ENCODE measurements at regions not wholly inside any gene's neighbourhood (a gene's known extent, or its start where the extent isn't known, plus 50 kb on each side); places are given as distances from the start of the nearest gene placed in this dataset.
"Not testable (repeated sequence)": the region's sequence is repeated elsewhere in the genome, so short reads cannot be mapped to it uniquely, and the experiment has no call there.

DNA sequence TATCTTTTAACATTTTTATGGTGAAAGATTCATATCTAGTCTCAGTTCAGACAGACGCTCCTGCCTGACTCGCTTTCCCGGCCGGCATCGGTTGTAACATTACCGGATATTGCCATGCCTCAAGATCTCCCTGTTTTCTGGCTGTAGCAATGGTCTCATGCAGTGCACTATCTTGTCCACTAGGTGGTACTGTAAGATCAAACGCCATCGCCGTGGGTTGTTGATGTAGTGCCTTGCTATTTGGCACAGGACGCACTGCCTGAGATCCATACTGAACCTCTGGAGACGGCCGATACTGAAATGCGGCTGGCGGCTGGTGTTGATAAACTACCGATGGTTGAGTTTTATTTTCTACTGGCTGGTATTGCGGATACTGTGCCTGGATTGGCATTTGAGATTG, 75.9 kb upstream of the ZNF195 start:
- not testable (repeated sequence) for H3K27ac ChIP-seq; H3K9me3 ChIP-seq; H3K4me1 ChIP-seq (ENCODE audit: control insufficient read depth in 1 of 2, insufficient read depth in 1 of 2, low read depth in 1 of 2, low read length in 1 of 2); H3K36me3 ChIP-seq; H3K4me3 ChIP-seq (ENCODE audit: low read depth in 1 of 2, low read length in 1 of 2)
- peaks cover 35% of the 10 kb centered on the region for H3K27me3 ChIP-seq
- TF ChIP-seq, protein P1, sequence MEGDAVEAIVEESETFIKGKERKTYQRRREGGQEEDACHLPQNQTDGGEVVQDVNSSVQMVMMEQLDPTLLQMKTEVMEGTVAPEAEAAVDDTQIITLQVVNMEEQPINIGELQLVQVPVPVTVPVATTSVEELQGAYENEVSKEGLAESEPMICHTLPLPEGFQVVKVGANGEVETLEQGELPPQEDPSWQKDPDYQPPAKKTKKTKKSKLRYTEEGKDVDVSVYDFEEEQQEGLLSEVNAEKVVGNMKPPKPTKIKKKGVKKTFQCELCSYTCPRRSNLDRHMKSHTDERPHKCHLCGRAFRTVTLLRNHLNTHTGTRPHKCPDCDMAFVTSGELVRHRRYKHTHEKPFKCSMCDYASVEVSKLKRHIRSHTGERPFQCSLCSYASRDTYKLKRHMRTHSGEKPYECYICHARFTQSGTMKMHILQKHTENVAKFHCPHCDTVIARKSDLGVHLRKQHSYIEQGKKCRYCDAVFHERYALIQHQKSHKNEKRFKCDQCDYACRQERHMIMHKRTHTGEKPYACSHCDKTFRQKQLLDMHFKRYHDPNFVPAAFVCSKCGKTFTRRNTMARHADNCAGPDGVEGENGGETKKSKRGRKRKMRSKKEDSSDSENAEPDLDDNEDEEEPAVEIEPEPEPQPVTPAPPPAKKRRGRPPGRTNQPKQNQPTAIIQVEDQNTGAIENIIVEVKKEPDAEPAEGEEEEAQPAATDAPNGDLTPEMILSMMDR (IDR thresholded peaks at IDR 0.05): peak; percentile 70

DNA sequence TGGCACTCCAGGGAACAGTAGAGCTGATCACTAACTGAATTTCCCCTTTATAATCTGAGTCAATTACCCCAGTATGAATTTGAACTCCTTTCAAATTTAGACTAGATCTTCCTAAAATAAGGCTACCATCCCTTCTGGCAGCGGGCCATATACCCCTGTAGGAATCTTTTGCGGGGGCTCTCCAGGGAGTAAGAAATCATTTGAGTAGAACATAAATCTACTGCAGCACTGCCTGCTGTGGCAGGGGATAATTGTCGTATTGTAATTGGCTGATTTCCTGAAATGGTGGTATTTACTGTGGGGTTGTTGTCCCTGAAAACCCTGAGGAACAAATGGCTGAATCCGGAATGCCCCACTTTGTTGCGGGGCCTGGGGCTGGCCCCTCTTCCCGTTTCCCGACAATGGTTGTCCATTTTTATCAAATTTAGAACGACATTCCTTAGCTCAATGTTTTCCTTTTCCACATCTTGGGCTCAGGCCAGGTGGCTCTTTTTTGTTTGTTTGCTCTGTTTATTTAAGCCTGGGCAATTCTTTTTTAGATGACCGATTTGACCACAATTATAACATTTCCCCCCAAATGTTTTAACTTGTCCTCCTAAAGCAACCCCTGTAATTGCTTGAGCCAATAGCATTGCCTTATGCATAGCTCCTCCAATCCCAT, 74.8 kb upstream of the ZNF195 start:
- H3K27ac ChIP-seq; H3K4me3 ChIP-seq (ENCODE audit: low read depth in 1 of 2, low read length in 1 of 2); H3K36me3 ChIP-seq; H3K9me3 ChIP-seq; H3K4me1 ChIP-seq (ENCODE audit: control insufficient read depth in 1 of 2, insufficient read depth in 1 of 2, low read depth in 1 of 2, low read length in 1 of 2): not testable (repeated sequence)
- H3K27me3 ChIP-seq: peaks cover 35% of the 10 kb centered on the region

DNA sequence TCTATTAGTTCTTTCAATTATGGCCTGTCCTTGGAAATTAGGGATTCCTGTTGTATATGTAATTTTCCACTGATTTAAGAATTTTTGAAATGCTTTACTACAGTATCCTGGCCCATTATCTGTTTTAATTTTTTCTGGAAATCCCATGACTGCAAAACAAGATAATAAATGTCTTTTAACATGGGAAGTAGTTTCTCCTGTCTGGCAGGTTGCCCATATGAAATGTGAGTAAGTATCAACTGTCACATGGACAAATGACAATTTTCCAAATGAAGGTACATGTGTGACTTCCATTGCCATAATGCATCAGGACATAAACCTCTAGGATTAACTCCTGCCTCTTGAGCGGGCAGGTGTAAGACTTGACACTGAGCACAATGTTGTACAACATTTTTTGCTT, 71.9 kb upstream of the ZNF195 start:
- not testable (repeated sequence) for H3K36me3 ChIP-seq

DNA sequence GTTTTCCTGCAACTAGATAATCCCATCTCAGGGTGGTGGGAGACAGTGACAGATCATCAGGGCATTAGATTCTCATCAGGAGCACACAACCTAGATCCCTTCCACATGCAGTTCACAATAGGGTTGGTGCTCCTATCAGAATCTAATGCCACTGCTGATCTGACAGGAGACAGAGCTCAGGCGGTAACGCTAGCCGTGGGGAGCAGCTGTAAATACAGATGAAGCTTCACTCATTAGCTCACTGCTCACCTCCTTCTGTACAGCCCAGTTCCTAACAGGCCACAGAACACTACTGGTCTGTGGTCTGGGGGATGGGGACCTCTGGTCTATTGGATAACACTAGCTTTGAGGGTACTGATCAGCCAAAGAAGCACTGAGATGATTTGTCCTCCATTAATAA, 66.6 kb upstream of the ZNF195 start:
- H3K4me3 ChIP-seq (ENCODE audit: low read depth in 1 of 2, low read length in 1 of 2); H3K9me3 ChIP-seq; H3K4me1 ChIP-seq (ENCODE audit: control insufficient read depth in 1 of 2, insufficient read depth in 1 of 2, low read depth in 1 of 2, low read length in 1 of 2); H3K27ac ChIP-seq; H3K36me3 ChIP-seq: not testable (repeated sequence)
- peaks cover 35% of the 10 kb centered on the region for H3K27me3 ChIP-seq

More for the DNA sequence above, 71.9 kb upstream of the ZNF195 start:
- H3K4me3 ChIP-seq (ENCODE audit: low read depth in 1 of 2, low read length in 1 of 2); H3K27ac ChIP-seq; H3K4me1 ChIP-seq (ENCODE audit: control insufficient read depth in 1 of 2, insufficient read depth in 1 of 2, low read depth in 1 of 2, low read length in 1 of 2); H3K9me3 ChIP-seq: not testable (repeated sequence)
- peaks cover 28% of the 10 kb centered on the region for H3K27me3 ChIP-seq

DNA sequence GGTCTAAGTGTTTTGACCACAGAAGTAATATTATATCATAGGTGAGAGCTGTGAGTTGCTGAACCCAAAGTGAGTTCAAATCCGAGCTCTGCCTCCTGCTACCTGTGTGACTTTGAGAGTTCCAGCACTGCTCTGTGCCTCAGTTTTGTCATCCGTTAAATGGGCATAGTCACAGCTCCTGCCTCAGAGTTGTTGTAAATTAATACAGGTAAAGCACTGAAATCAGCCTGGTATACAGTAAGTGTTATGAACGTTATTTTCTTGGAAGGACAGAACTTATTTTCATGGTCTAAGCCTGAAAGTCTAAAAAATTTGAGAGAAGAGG, 65.4 kb upstream of the ZNF195 start:
- H3K9me3 ChIP-seq; H3K4me3 ChIP-seq (ENCODE audit: low read depth in 1 of 2, low read length in 1 of 2); H3K4me1 ChIP-seq (ENCODE audit: control insufficient read depth in 1 of 2, insufficient read depth in 1 of 2, low read depth in 1 of 2, low read length in 1 of 2); H3K27ac ChIP-seq; H3K36me3 ChIP-seq: not testable (repeated sequence)
- peaks cover 38% of the 10 kb centered on the region for H3K27me3 ChIP-seq

DNA sequence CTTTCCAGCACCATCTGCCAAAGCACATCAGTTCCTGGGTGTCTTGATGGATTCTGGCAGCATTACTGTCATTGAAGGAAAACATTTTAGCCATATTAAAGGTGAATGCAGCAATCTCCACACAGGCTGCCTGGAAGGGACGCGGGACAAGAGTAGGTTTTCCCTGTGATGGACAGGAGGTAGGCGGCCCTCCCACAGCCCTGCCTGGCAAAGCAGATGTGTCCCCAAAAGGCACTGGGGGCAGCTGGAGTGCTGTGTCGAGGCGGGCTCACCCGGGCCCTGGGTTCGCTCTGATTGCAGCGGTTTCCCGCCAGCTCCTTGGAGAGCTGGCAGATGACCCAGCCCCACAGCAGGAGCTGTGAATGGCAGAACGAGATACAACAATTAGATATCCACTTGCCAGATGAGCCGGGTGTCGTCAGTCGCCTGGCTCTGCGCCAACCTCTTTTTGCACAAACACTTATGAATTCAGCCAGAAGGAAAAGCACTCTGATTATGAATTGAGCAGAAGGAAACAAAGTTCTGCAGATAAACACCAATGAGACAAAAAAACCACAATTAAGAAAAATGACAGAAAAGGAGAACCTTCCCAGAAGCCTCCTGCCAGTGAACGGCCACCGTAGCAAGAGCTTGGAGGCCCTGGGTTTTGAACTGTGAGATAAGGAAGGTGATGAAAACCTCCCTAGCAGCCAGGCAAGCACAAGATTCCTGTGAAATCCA, 64.9 kb upstream of the ZNF195 start:
- not testable (repeated sequence) for H3K36me3 ChIP-seq; H3K9me3 ChIP-seq; H3K4me3 ChIP-seq (ENCODE audit: low read depth in 1 of 2, low read length in 1 of 2); H3K27ac ChIP-seq; H3K4me1 ChIP-seq (ENCODE audit: control insufficient read depth in 1 of 2, insufficient read depth in 1 of 2, low read depth in 1 of 2, low read length in 1 of 2)
- peaks cover 42% of the 10 kb centered on the region for H3K27me3 ChIP-seq

DNA sequence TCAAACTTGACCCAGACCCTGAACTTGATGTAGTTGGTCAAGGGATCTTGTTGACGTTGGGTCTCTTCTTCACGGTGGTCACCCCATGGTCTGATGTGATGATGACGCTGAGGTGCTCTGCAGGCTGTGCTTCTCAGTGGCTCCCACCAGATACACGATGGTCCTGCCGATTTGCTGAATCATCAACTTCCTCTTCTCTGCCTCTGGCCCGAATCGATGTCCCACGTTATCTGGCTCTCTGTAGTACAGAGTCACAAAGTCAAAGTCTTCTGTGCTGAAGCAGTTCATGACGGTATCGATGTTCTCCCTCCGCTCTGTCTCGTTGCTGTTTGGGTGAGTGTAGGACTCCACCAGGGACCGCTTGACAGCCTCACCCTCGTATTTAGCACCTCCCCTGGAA, 58.5 kb upstream of the ZNF195 start:
- H3K4me1 ChIP-seq (ENCODE audit: control insufficient read depth in 1 of 2, insufficient read depth in 1 of 2, low read depth in 1 of 2, low read length in 1 of 2); H3K27ac ChIP-seq; H3K36me3 ChIP-seq; H3K9me3 ChIP-seq; H3K4me3 ChIP-seq (ENCODE audit: low read depth in 1 of 2, low read length in 1 of 2): not testable (repeated sequence)
- H3K27me3 ChIP-seq: peaks cover 31% of the 10 kb centered on the region

DNA sequence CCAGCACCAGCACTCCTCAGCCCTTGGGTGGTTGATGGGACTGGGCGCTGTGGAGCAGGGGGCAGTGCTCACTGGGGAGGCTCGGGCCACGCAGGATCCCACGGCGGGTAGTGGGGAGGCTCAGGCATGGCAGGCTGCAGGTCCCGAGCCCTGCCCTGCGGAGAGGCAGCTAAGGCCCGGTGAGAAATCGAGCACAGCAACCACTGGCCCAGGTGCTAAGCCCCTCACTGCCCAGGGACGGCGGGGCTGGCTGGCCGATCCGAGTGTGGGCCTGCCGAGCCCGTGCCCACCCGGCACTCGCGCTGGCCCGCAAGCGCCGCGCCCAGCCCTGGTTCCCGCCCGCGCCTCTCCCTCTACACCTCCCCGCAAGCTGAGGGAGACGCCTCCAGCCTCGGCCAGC, 56.0 kb upstream of the ZNF195 start:
- Histone ChIP-seq H3K27ac (no peak overlapping the region), H3K4me1 (ENCODE audit: control insufficient read depth in 1 of 2, insufficient read depth in 1 of 2, low read depth in 1 of 2, low read length in 1 of 2) (no peaks in the 10 kb centered on the region), H3K36me3 (no peaks in the 10 kb centered on the region), H3K4me3 (ENCODE audit: low read depth in 1 of 2, low read length in 1 of 2) (no peak overlapping the region), H3K27me3 (peaks cover 24% of the 10 kb centered on the region), H3K9me3 (no peaks in the 10 kb centered on the region)
- TF ChIP-seq, protein P1 (IDR thresholded peaks at IDR 0.05): no peak

DNA sequence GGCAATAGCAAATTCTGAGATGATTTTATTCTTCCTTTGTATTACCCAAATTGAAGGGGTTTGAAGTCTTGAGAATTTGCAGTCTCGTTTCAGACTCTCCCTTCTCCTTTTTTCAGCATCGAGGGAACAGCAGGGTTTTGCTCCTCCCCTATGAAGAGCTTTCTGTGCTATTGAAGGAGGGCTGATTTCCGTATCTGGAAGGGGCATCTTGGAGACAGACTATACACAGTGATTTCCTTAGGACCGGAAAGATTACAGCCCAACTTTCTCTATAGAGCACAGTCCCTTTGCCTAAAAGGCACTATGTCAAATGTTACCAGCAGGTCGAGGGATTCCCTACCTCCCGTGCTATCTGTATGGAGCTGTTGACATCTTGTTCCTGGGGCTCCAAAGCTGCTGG, 50.2 kb upstream of the ZNF195 start:
- H3K36me3 ChIP-seq; H3K27ac ChIP-seq; H3K4me1 ChIP-seq (ENCODE audit: control insufficient read depth in 1 of 2, insufficient read depth in 1 of 2, low read depth in 1 of 2, low read length in 1 of 2); H3K4me3 ChIP-seq (ENCODE audit: low read depth in 1 of 2, low read length in 1 of 2); H3K9me3 ChIP-seq: not testable (repeated sequence)
- H3K27me3 ChIP-seq: peaks cover 45% of the 10 kb centered on the region

Data from neutrophil (primary cell).